Stomach (tissue), 4 donors: ENCODE measurements at regions not wholly inside any gene's neighbourhood (a gene's known extent, or its start where the extent isn't known, plus 50 kb on each side); places are given as distances from the start of the nearest gene placed in this dataset.

Source experiments
- POLR2A ChIP-seq, 4 donors: fragments of 450-650 bp; IDR thresholded peaks; one replicate each; pipeline ENCODE4 v1.6.1; 2016; ENCODE audit warnings: antibody characterized with exemption in 4 of 4, control low read depth in 2 of 4, mild to moderate bottlenecking in 1 of 4, moderate library complexity in 1 of 4
- TF ChIP-seq, protein P1 (sequence below), 7 experiments: fragments of 450-650 bp in 4 of 7; fragments of 200-600 bp in 3 of 7; sonication (generic) in 3 of 7; IDR thresholded peaks; one replicate each; pipeline ENCODE4 v1.5.1; 2016 to 2019; ENCODE audit warnings: antibody characterized with exemption in 7 of 7, control low read depth in 2 of 7, mild to moderate bottlenecking in 1 of 7

DNA sequence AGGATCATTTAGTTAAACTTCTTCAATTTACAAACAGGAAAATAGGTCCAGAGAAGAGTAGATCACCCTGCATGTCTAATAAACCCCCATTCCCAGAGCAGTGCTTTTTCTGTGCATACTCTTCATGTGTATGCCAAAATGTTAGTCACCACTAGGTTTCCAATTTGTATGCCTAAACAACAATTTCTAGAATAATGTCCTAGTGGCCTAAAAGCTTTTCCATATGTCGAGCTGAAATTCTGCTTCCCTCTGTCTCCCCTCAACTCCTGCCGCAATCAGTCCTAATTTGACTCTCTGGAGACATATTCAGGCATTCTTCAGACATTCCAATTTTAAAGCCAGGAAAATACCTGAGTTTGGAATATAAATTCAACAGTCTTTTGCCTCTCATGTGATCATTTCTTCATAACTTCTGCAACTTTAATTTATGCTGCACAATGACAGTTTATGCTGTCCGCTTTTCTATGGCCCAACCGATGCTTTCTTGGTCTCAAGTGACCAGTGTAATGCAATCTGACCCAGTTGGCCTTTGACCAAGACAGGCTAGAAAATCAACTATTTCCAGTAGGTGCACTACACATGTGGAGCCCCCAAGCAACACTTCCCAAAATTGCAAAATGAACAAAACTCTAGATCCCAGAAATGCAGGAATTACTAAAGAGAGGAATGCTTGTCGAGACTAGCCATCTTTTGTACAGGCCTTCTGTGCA, 122.9 kb upstream of the FMR1 start:
- TF ChIP-seq, protein P1, sequence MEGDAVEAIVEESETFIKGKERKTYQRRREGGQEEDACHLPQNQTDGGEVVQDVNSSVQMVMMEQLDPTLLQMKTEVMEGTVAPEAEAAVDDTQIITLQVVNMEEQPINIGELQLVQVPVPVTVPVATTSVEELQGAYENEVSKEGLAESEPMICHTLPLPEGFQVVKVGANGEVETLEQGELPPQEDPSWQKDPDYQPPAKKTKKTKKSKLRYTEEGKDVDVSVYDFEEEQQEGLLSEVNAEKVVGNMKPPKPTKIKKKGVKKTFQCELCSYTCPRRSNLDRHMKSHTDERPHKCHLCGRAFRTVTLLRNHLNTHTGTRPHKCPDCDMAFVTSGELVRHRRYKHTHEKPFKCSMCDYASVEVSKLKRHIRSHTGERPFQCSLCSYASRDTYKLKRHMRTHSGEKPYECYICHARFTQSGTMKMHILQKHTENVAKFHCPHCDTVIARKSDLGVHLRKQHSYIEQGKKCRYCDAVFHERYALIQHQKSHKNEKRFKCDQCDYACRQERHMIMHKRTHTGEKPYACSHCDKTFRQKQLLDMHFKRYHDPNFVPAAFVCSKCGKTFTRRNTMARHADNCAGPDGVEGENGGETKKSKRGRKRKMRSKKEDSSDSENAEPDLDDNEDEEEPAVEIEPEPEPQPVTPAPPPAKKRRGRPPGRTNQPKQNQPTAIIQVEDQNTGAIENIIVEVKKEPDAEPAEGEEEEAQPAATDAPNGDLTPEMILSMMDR (IDR thresholded peaks at IDR 0.05), result no peak
- no peak for TF ChIP-seq POLR2A (IDR thresholded peaks at IDR 0.05)
